AG04450 (cell line): ENCODE measurements at regions not wholly inside any gene's neighbourhood (a gene's known extent, or its start where the extent isn't known, plus 50 kb on each side); places are given as distances from the start of the nearest gene placed in this dataset.
"Not testable (repeated sequence)": the region's sequence is repeated elsewhere in the genome, so short reads cannot be mapped to it uniquely, and the experiment has no call there.

ENCODE experiments used
- CTCF ChIA-PET: fragments of 300-600, 350-600 bp; formaldehyde crosslinking; extraction: SDS; loops from one replicate; lab custom pipeline; 2022; ENCODE audit warnings: antibody characterized with exemption, inconsistent platforms; lab: Charles Lee
- POLR2A ChIA-PET: fragments of 350-600 bp; formaldehyde crosslinking; extraction: SDS; loops from one replicate; lab custom pipeline; 2021; ENCODE audit warnings: antibody characterized with exemption, inconsistent platforms; lab: Yijun Ruan, JAX
- DNase-seq: peaks from one replicate; pipeline ENCODE4 v3.0.0-alpha.2; 2011; ENCODE audit warnings: low read depth, low spot score
- H3K27ac ChIP-seq: one replicate; pipeline ENCODE4 v1.5.1; 2012; ENCODE audit warnings: low read depth, low read length, control low read depth
- H3K27me3 ChIP-seq: one replicate; pipeline ENCODE4 v1.6.0; 2012; ENCODE audit warnings: low read length; ENCODE audit not compliant: control insufficient read depth, insufficient read depth
- H3K4me3 ChIP-seq: 2 replicates; pipeline ENCODE4 v1.5.1; 2011; ENCODE audit warnings: mild to moderate bottlenecking, low read depth, low read length, control low read depth
- H3K9me3 ChIP-seq: 2 replicates; pipeline ENCODE4 v1.5.1; 2012; ENCODE audit warnings: low read length; ENCODE audit not compliant: control insufficient read depth, insufficient read depth
- CTCF ChIP-seq: IDR thresholded peaks from 2 replicates; pipeline ENCODE4 v1.5.1; 2011; ENCODE audit warnings: low read depth, low read length, control low read depth, inconsistent platforms

GRCh38 chr4:17029432-17029831, 131.0 kb upstream of the LDB2 start:
- no peak for DNase-seq
- POLR2A ChIA-PET, result no interaction called here
- CTCF ChIA-PET, result no interaction called here
- H3K27ac ChIP-seq, result peak overlapping the region; percentile 85
- no peaks in the 10 kb centered on the region for H3K9me3 ChIP-seq
- no peak for TF ChIP-seq CTCF
- H3K27me3 ChIP-seq, result no peaks in the 10 kb centered on the region
- no peak overlapping the region for H3K4me3 ChIP-seq

- Histone ChIP-seq H3K27me3 (no peaks in the 10 kb centered on the region), H3K4me3 (no peak overlapping the region), H3K27ac (peak overlapping the region; percentile 71), H3K9me3 (no peaks in the 10 kb centered on the region)
- no peak for TF ChIP-seq CTCF
- DNase-seq, result peak; percentile 88
- ChIA-PET CTCF (no interaction called here), POLR2A (no interaction called here)
Measured at GRCh38 chr4:17027495-17027894, 129.1 kb upstream of the LDB2 start.

GRCh38 chr4:17024425-17024824, 126.0 kb upstream of the LDB2 start:
- ChIA-PET CTCF (interaction anchor here (1.1 kb wide), 1 partner anchor 300 kb away, joined by 3 read pairs; no protein-coding TSS in a partner anchor), POLR2A (interaction anchor here (0.6 kb wide), 1 partner anchor 180 kb away, joined by 3 read pairs; no protein-coding TSS in a partner anchor)
- Histone ChIP-seq H3K4me3 (no peak overlapping the region), H3K9me3 (no peaks in the 10 kb centered on the region), H3K27me3 (no peaks in the 10 kb centered on the region), H3K27ac (no peak overlapping the region)
- no peak for DNase-seq
- no peak for TF ChIP-seq CTCF

- no peak for DNase-seq
- Histone ChIP-seq H3K27ac (no peak overlapping the region), H3K9me3 (no peaks in the 10 kb centered on the region), H3K4me3 (no peak overlapping the region), H3K27me3 (no peaks in the 10 kb centered on the region)
- POLR2A ChIA-PET, result interaction anchor here (0.6 kb wide), 1 partner anchor 15 kb away, joined by 7 read pairs; no protein-coding TSS in a partner anchor
- CTCF ChIA-PET, result no interaction called here
- no peak for TF ChIP-seq CTCF
Measured at GRCh38 chr4:17020901-17021300, 122.5 kb upstream of the LDB2 start.

GRCh38 chr4:17020451-17020850, 122.0 kb upstream of the LDB2 start:
- Histone ChIP-seq H3K9me3 (no peaks in the 10 kb centered on the region), H3K27ac (no peak overlapping the region), H3K4me3 (no peak overlapping the region), H3K27me3 (no peaks in the 10 kb centered on the region)
- DNase-seq, result no peak
- ChIA-PET CTCF (no interaction called here), POLR2A (interaction anchor here (0.6 kb wide), 1 partner anchor 15 kb away, joined by 7 read pairs; no protein-coding TSS in a partner anchor)
- TF ChIP-seq CTCF, result no peak

- POLR2A ChIA-PET, DNase-seq, H3K9me3 ChIP-seq, H3K27me3 ChIP-seq, H3K27ac ChIP-seq, H3K4me3 ChIP-seq: not testable (repeated sequence)
- CTCF ChIA-PET, result interaction anchor here (1.4 kb wide), 1 partner anchor 224 kb away, joined by 3 read pairs; no protein-coding TSS in a partner anchor
Measured at GRCh38 chr4:17018621-17019020, 120.2 kb upstream of the LDB2 start.
